NCI-H1930 (cell line): ENCODE measurements at regions not wholly inside any gene's neighbourhood (a gene's known extent, or its start where the extent isn't known, plus 50 kb on each side); places are given as distances from the start of the nearest gene placed in this dataset.
"Not testable (repeated sequence)": the region's sequence is repeated elsewhere in the genome, so short reads cannot be mapped to it uniquely, and the experiment has no call there.

ENCODE experiments used
- DNase-seq, 2 experiments: peaks; one replicate each; lab custom pipeline; 2025; lab: John Stamatoyannopoulos, UW

- peak; percentile 4 to 19 for DNase-seq
Observed at GRCh38 chr11:87463486-87464102, 425.9 kb downstream of the TMEM135 start.

DNA sequence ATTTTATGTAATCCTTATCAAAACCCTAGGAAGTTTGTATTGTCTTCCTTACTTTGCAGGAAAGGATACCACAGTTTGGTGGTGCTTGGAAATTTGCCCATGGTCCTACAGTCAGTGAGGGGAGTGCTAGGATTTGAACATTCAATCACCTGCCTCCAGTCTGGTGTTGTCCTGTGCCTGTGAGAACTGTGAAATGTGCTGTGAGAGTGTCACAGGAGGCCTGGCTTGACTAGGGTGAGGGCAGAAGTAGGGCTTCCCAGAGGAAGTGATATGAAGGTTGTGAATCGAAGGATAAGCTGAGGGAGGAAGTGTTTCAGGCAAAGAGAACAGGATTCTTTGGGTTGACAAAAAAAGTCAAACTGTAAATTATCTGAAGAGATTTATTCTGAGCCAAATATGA lies 424.4 kb downstream of the TMEM135 start:
- no peak for DNase-seq

GRCh38 chr11:87460842-87461637 lies 423.3 kb downstream of the TMEM135 start:
- DNase-seq, result no peak

GRCh38 chr11:87460279-87460678 lies 422.5 kb downstream of the TMEM135 start:
- no peak for DNase-seq

- no peak for DNase-seq
Observed at GRCh38 chr11:87459351-87459750, 421.6 kb downstream of the TMEM135 start.

- no peak for DNase-seq
Observed at GRCh38 chr11:87456499-87456898, 418.8 kb downstream of the TMEM135 start.

- DNase-seq, result no peak
Observed at GRCh38 chr11:87455180-87455579, 417.4 kb downstream of the TMEM135 start.

DNA sequence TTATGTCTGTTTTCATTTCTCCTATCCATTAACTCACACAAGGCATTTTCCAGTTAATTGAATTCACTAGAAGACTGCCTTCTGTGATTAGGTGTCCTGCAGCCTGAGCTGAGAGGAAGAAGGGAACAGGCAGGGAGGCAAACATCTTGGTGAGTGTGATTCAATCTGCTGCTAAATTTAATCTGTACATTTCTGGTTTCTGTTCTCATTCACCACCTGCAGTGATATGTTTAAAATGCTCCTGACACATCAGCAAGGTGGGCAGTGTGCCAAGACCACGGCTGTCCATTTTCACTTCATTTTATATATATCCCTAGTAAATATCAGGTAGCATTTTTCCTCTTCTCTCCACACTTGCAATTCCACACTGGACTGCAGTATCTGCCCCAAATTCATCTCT lies 416.5 kb downstream of the TMEM135 start:
- DNase-seq, result no peak

GRCh38 chr11:87453531-87454089 lies 415.9 kb downstream of the TMEM135 start:
- no peak for DNase-seq

DNA sequence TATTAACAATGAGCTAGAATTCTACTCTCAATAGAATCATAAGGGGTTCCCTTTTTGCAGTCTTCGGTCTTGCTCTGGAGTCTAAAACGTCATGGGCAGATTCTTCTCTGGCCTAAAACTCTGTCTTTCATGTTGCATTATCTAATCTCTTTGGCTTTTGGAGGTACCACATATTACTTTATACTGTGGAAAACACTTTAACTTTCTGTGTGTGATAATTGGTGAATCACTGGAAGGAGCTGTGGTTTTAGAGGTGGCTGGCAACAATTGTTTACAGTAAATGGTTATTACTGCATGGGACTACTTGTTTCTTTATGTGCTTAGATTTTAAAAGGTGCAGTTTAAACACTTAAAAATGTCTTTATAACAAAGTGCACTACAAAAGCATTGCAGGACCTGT lies 414.3 kb downstream of the TMEM135 start:
- not testable (repeated sequence) for DNase-seq

- no peak for DNase-seq
Observed at GRCh38 chr11:87451395-87451794, 413.7 kb downstream of the TMEM135 start.

GRCh38 chr11:87447606-87448005 lies 409.9 kb downstream of the TMEM135 start:
- DNase-seq, result no peak

DNA sequence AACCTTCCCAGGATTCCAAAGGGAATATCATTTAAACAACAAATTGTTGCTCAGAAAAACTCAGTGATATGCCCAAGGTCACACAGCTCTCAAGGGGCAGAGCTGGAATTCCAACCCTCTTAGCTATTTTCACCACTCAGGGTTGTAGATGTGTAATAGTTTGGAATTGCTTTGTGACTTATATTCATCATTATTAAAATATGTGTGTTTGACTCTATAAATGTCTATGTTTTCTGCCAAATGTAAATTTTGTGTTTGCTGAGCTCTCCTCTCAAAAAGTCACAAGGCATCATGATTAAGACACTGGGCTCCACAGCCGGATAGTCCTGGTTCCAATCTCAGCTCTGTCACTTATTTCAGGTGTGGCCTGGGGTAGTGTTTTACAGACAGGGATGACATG lies 407.3 kb downstream of the TMEM135 start:
- DNase-seq, result no peak

- DNase-seq, result no peak
Observed at GRCh38 chr11:87443707-87444106, 406.0 kb downstream of the TMEM135 start.

DNA sequence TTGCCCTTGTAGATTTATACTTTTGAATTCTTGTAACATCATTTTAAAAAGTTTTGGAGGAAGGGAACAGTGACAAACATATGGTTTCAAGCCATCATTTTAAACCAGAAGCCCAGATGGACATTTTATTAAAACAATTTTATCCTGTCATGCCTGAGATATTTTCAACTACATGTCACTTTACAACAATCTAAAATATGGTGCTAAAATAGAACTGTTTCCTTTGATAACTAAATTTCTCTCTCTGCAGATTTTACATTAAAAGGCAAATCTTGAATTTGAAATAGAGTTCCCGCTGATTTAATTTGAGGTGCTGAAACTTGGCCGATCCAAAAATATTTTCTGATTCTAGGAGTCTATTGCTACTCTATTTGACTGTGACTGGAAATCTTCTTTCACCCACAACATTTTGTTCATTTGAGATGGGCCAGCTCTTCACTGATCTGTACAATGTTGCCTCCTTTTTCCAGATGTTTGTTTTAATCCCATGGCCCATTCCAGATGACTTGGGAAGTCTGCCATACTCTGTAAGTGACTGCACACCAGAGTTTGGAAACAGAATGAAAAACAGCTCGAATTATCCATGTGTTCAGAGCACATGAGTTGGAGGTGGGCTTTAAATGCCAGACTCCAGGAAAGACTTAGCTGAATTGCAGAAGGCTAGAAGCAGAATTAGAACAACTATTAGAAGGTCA lies 402.5 kb downstream of the TMEM135 start:
- no peak for DNase-seq

DNA sequence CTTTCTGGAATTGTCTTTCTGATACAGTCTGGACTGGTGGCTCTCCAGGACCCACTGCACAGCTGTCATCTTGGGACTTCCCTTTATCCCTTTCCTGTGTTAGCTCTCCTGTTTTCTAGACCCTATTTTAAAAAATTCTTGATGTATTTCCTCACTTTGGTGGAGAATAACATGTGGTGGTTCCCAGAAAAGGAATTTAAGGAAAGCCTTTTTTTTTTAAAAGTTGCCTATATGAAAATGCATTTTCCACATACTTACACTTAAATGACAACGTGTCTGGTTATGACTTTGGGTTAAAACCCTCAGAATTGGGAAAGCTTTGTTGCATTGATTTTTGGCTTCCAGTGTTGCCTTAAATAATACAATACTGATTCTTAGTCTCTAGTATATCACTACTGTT lies 400.7 kb downstream of the TMEM135 start:
- DNase-seq, result no peak

GRCh38 chr11:87437844-87438223 lies 400.1 kb downstream of the TMEM135 start:
- DNase-seq, result no peak

DNA sequence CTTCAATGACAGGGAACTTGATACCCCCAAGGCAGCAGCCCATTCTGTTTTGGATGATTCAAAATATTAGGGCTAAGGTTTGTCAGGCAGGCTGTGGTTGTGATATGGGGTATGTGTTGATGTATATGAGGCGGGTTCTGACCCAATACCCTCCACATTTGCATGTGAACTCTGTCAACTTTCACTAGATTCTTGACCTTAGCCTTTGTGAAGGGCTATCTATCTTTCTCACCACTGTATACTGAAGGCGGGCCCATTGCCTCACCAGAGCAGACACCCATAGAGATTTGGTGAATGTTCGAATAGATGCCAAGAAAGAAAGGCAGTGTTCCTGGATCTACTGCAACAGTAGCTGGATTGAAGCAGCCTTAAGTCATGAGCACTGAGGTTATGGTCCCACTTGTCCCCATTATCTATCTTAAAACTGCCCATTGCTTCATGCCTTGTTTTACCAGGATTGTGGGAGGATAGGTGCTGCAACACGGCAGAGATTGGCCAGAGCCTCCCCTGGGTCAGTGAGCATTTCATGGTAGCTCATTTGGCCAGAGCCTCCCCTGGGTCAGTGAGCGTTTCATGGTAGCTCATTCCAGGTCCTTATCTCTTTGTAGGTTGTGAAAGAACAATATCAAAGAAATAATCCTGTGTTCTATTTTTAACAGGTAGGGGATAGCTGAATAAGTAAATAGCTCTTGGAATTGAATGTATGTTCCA lies 399.6 kb downstream of the TMEM135 start:
- DNase-seq, result no peak

DNA sequence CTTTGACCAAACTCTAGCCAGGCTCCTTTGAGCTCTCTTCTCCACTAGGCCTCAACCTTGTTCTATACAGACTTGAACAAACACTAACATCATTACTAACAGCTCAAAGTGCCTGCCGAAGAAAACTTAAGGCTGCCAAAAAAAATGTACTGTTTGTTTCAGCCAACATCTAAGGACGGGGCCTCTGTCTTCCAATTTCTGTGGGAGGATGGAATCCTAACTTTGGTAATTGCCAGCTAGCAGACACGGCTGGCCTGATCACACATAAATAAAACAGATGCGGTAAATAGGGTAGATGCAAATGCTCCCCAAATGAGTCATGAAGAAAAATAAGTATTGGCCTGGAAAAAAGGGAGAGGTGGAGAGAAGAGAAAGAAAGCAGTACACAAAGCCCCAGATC lies 394.3 kb downstream of the TMEM135 start:
- no peak for DNase-seq

GRCh38 chr11:87431392-87431791 lies 393.7 kb downstream of the TMEM135 start:
- DNase-seq, result no peak

DNA sequence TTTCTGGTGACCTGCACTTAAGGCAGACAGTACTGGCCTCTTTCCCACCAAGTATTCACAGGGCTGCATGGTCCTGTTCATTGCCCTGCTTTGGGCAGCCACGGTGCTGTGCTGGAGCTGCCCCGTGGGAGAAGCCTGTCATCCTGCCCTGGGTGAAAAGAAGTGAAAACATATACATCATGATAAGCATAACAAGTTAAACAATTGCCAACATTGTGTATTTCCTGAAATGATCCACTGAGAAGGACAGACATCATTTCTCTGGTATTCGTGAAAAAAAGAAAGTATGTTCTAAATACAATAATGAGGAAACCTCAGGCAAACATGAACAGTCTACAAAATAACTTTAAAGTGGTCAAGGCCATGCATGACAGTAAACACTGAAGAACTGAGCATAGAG lies 393.1 kb downstream of the TMEM135 start:
- no peak for DNase-seq

GRCh38 chr11:87429996-87430395 lies 392.3 kb downstream of the TMEM135 start:
- DNase-seq, result no peak
